Sigmoid colon (tissue), 4 donors: ENCODE measurements at regions not wholly inside any gene's neighbourhood (a gene's known extent, or its start where the extent isn't known, plus 50 kb on each side); places are given as distances from the start of the nearest gene placed in this dataset.

Experiments
- CTCF ChIP-seq, 4 experiments: fragments of 450-650 bp in 3 of 4; fragments of 200-600 bp in 1 of 4; IDR thresholded peaks; one replicate each; pipeline ENCODE4 v1.5.1; 2016 to 2019; ENCODE audit warnings: antibody characterized with exemption in 4 of 4, mild to moderate bottlenecking in 3 of 4, moderate library complexity in 2 of 4
- EP300 ChIP-seq, 4 donors: sonication (generic); formaldehyde crosslinking; IDR thresholded peaks; one replicate each; pipeline ENCODE4 v1.6.1; 2017; ENCODE audit warnings: antibody characterized with exemption in 4 of 4
- POLR2A ChIP-seq, 2 donors: fragments of 450-650 bp; IDR thresholded peaks; one replicate each; pipeline ENCODE4 v1.6.1; 2016; ENCODE audit warnings: antibody characterized with exemption in 2 of 2, mild to moderate bottlenecking in 2 of 2, moderate library complexity in 2 of 2

GRCh38 chr7:53756946-53757345, 721.5 kb downstream of the POM121L12 start:
- TF ChIP-seq CTCF (IDR thresholded peaks at IDR 0.05) = no peak
- no peak for TF ChIP-seq EP300 (IDR thresholded peaks at IDR 0.05)
- TF ChIP-seq POLR2A (IDR thresholded peaks at IDR 0.05) = no peak
